AG09319 (cell line): ENCODE measurements at regions not wholly inside any gene's neighbourhood (a gene's known extent, or its start where the extent isn't known, plus 50 kb on each side); places are given as distances from the start of the nearest gene placed in this dataset.

Experiments used
- DNase-seq: peaks from one replicate; pipeline ENCODE4 v3.0.0-alpha.2; 2010; ENCODE audit warnings: low read depth; ENCODE audit errors: extremely low read depth
- TF ChIP-seq, protein P1 (sequence below): IDR thresholded peaks from 2 replicates; pipeline ENCODE4 v1.5.1; 2011; ENCODE audit warnings: low read depth, mild to moderate bottlenecking, inconsistent platforms, low read length, moderate library complexity

DNA sequence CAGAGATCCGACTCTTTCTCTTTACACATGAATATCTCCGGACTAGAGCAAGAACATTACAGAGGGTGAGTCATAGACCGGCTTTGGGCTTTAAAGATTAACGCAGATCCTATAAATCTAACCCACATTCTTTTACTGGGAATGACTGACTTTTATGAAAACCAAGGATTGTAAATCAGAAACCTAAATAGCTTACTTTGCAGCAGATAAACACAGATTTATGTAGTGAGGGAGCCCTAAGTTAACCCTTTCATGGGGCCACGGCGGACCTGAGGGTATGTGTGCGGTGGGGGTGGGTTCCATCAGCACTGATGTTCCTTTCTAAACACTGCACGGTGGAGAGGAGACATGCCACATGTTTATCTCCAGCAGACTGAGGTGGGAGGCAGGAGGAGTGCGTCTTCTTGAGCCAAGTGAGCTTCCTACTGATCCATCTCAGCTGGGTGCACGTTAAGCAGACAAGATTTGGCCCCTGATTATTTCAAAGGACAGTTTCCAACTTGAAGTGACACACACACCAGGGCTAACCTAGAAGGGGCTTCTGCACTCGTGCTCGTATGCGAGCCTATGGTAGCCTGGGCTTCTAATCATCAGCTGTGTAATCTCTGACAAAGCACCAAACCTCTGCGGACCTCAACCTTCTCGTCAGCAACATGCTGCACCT is 127.6 kb downstream of the WDR11 start:
- TF ChIP-seq, protein P1, sequence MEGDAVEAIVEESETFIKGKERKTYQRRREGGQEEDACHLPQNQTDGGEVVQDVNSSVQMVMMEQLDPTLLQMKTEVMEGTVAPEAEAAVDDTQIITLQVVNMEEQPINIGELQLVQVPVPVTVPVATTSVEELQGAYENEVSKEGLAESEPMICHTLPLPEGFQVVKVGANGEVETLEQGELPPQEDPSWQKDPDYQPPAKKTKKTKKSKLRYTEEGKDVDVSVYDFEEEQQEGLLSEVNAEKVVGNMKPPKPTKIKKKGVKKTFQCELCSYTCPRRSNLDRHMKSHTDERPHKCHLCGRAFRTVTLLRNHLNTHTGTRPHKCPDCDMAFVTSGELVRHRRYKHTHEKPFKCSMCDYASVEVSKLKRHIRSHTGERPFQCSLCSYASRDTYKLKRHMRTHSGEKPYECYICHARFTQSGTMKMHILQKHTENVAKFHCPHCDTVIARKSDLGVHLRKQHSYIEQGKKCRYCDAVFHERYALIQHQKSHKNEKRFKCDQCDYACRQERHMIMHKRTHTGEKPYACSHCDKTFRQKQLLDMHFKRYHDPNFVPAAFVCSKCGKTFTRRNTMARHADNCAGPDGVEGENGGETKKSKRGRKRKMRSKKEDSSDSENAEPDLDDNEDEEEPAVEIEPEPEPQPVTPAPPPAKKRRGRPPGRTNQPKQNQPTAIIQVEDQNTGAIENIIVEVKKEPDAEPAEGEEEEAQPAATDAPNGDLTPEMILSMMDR: no peak
- DNase-seq: no peak

DNA sequence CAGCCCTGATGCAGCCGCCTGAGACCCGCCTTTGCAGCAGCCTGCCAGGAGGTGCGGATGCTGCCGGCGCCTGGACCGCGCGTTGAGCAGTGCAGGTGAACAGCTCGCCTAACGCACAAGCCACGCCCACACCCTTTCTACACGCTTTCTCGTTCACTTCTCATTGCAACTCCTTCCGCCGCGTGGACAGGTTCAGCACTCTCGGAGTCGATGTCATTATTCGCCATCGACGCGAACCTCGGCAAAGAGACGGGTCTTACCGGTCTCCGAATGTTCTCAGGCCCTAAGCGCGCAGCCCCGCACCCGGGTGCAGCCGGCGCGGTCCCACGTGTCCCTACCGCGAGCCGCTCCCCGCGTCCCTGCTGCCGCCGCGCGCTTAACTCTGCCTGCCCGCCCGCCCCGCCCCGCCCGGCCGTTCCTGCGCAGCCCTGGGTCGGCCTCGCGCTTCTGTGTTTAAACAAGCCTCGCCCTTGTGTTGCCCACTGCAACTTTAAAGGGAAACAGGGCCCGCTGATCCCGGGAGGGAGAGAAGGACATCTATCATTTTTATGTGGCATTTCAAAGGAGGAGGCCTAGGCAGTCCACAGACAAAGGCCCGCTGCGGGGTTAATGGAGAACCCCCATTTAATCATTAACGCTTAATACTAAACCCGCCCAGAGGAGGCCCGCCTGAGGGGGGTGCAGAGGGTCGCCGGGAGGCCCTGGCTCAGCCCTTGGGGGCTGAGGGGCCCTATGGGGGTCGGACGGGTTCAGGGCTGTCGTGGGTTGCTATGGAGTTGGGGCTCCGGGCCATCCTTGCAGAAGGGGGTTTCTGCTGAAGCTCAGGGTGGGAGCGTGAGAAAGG is 128.5 kb downstream of the WDR11 start:
- DNase-seq: no peak
- TF ChIP-seq, protein P1: no peak

DNA sequence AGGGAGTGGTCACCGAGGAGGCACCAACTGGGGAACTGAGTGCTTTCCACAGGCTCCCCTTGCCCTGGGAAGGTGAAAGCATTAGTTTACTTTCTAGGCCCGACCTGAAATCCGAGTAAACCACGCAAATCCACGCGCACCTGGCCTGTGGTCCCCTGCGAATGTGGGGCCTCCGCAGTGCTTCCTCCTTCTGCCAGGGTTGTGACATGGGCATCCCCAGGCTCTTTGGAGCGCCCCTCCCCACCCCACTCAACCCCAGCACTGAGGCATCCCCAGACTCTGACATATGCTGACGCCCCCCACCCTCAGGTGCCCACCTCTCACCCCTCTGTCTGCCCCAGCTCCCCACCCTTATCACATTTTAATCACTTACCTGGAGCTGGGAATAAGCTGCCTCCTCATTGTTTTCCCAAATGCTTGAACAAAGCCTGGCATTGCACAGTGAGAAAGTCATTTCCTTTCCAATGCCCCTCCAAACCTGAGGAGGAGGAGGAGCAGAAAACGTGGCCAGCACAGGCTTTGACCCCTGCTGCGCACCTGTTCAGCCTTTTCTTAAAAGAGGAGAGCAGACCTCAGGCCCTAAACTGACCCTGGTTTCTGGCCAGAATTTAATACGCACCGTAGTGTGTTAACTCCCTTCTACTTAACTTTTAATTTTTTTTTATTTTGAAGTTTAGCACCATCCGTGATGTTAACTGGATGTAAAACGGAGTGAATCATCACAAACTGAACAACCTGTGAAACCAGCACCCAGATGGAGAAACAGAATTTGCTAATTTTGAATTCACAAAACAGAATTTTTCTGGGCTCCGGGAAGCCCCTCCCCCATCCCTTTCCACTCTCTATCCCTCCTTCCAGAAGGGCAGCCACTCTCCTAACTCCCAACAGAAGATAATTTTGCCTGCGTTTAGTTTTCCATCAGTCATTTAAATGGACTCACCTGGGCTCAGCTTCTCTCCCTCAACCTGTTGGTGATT is 129.4 kb downstream of the WDR11 start:
- DNase-seq: no peak
- TF ChIP-seq, protein P1: no peak

DNA sequence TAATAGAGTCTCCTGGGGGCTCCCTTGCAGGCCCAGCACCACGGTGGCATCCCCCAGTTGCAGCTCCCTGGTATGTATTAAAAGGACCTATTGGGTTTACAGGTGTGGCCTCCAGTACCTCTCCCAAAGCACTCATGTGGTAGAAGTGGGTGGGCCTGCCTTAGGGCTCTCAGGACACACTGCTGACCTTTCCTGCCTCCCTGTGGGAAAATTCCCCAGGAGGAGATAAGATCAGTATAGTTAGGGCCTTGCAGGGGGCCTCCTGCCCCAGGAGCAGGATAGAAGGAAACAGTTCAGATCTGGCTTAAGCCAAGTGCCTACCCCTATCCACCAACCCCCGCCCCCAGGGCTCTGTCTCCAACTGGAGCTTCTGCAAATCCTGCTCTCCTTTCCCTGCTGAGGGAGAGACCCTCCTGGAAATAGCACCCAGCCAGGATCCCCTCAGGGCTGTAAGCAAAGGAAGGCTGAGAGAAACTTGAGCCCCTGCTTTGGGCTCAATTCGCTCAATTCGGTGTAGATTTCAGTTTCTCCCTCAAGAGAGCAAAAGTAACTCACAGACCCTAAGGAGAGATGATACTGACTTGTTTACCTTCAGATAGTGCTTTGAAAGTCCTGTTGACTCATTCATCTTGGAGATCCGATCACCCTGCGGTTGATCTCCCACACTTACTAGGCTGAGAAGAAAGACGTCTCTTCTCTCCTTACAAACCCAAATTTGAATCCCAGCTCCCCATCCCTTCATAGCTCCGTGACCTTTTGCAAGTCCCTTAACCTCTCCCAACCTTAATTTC is 130.6 kb downstream of the WDR11 start:
- TF ChIP-seq, protein P1: no peak
- DNase-seq: no peak

DNA sequence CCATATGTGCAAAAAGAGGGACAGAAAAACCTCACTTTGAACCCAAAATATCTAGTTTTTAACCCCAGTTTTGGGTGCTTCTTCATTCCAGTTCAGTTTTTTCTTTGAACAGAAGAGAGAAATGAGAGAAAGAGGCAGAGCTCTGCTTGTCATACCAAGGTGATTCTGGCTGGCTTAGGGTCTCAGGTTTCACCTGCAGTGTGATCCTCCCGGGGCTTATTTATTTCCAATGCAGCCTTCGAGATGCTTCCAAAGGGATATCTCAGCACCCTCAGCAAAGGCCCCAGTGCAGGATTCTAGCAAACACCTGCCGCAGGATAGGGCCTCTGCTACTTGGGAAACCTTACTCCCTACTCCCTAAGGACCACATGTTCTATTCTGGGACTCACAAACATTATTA is 131.3 kb downstream of the WDR11 start:
- DNase-seq: no peak

DNA sequence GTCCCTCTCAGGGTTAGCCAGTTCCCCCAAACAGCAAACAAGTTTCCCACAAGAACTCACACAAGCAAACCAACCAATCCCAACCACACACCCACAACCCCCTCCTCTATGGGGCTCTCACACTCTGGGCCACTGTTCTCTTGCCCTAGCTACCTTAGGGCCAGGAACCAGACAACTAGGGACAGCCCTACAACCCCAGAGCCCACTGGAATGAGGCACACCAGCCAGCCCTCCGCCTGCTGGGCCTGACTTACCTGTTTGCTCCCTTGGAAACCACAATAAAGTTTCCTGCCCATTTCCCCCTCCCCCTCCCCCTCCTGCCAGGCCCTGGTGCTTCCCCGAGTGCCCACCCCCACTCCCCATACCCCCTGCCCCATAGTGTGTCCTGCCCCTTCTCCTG is 132.6 kb downstream of the WDR11 start:
- no peak for DNase-seq
- TF ChIP-seq, protein P1: no peak

More for the DNA sequence above, 131.3 kb downstream of the WDR11 start:
- TF ChIP-seq, protein P1: no peak
